ENCODE measurements at regions not wholly inside any gene's neighbourhood (a gene's known extent, or its start where the extent isn't known, plus 50 kb on each side); places are given as distances from the start of the nearest gene placed in this dataset.
"Not testable (repeated sequence)": the region's sequence is repeated elsewhere in the genome, so short reads cannot be mapped to it uniquely, and the experiment has no call there.

GRCh38 chrY:9118704-9119103, 218.6 kb upstream of the TSPY4 start:
- H3K4me3 ChIP-seq (ENCODE audit: low read depth, low read length), result no peak overlapping the region
- no peak overlapping the region for H3K27ac ChIP-seq (ENCODE audit: low read depth, low read length)
- H3K4me1 ChIP-seq (ENCODE audit: control insufficient read depth, insufficient read depth, low read length, unreplicated experiment), result no peaks in the 10 kb centered on the region
- H3K27me3 ChIP-seq (ENCODE audit: insufficient read depth, low read length), result no peaks in the 10 kb centered on the region
- H3K79me2 ChIP-seq (ENCODE audit: control insufficient read depth, insufficient read depth, low read length, unreplicated experiment), result no peaks in the 10 kb centered on the region
- H3K36me3 ChIP-seq (ENCODE audit: insufficient read depth, low read length), result no peaks in the 10 kb centered on the region
- no peak overlapping the region for H2AFZ ChIP-seq (ENCODE audit: low read length, unreplicated experiment)

- no peaks in the 10 kb centered on the region for H3K27me3 ChIP-seq (ENCODE audit: insufficient read depth, low read length)
- H3K36me3 ChIP-seq (ENCODE audit: insufficient read depth, low read length), result no peaks in the 10 kb centered on the region
- H3K27ac ChIP-seq (ENCODE audit: low read depth, low read length), result no peak overlapping the region
- no peak overlapping the region for H2AFZ ChIP-seq (ENCODE audit: low read length, unreplicated experiment)
- H3K4me3 ChIP-seq (ENCODE audit: low read depth, low read length), result no peak overlapping the region
- H3K79me2 ChIP-seq (ENCODE audit: control insufficient read depth, insufficient read depth, low read length, unreplicated experiment), result no peaks in the 10 kb centered on the region
- no peaks in the 10 kb centered on the region for H3K4me1 ChIP-seq (ENCODE audit: control insufficient read depth, insufficient read depth, low read length, unreplicated experiment)
Measured at GRCh38 chrY:9124623-9125022, 212.6 kb upstream of the TSPY4 start.

DNA sequence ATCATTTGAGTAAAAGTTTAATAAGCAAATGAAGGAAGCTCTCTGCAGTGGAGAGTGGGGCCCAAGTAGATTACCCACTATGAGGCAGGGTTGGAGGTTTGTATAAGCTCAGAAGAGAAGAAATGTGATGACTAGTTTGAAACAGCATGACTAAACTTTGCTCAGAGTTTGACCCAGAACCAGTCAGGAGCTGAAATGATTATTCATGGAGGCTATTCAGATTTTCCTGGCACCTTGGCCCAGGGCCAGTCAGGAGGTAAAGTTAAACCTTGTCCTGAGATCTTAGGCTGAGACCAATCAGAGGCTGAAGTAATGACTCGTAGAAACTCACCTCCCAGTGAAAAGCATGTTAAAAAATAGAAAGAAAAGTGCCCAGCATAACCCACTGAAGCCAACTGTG, 210.7 kb upstream of the TSPY4 start:
- Histone ChIP-seq H3K4me3 (ENCODE audit: low read depth, low read length) (no peak overlapping the region), H3K27ac (ENCODE audit: low read depth, low read length) (no peak overlapping the region), H3K27me3 (ENCODE audit: insufficient read depth, low read length) (no peaks in the 10 kb centered on the region), H3K36me3 (ENCODE audit: insufficient read depth, low read length) (no peaks in the 10 kb centered on the region), H3K4me1 (ENCODE audit: control insufficient read depth, insufficient read depth, low read length, unreplicated experiment) (no peaks in the 10 kb centered on the region), H2AFZ (ENCODE audit: low read length, unreplicated experiment) (no peak overlapping the region), H3K79me2 (ENCODE audit: control insufficient read depth, insufficient read depth, low read length, unreplicated experiment) (no peaks in the 10 kb centered on the region)

DNA sequence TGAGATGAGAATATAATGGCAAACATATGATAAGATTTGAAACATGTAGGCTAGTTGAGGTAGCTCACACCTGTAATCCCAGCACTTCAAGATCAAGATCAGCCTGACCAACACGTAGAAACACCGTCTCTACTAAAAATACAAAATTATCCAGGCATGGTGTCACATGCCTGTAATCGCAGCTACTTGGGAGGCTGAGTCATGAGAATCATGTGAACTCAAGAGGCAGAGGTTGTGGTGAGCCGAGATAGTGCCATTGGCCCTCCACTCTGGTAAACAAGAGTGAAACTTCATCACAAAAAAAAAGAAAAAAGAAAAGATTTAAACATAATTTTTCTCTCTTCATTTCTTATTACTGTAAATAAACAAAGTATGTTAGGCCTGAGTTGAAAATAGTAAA, 193.9 kb upstream of the TSPY4 start:
- not testable (repeated sequence) for H3K36me3 ChIP-seq (ENCODE audit: insufficient read depth, low read length); H3K27ac ChIP-seq (ENCODE audit: low read depth, low read length); H3K79me2 ChIP-seq (ENCODE audit: control insufficient read depth, insufficient read depth, low read length, unreplicated experiment); H2AFZ ChIP-seq (ENCODE audit: low read length, unreplicated experiment); H3K27me3 ChIP-seq (ENCODE audit: insufficient read depth, low read length); H3K4me1 ChIP-seq (ENCODE audit: control insufficient read depth, insufficient read depth, low read length, unreplicated experiment); H3K4me3 ChIP-seq (ENCODE audit: low read depth, low read length)

GRCh38 chrY:9154552-9154951, 182.7 kb upstream of the TSPY4 start:
- H3K27me3 ChIP-seq (ENCODE audit: insufficient read depth, low read length); H2AFZ ChIP-seq (ENCODE audit: low read length, unreplicated experiment); H3K4me1 ChIP-seq (ENCODE audit: control insufficient read depth, insufficient read depth, low read length, unreplicated experiment); H3K36me3 ChIP-seq (ENCODE audit: insufficient read depth, low read length); H3K79me2 ChIP-seq (ENCODE audit: control insufficient read depth, insufficient read depth, low read length, unreplicated experiment); H3K4me3 ChIP-seq (ENCODE audit: low read depth, low read length): not testable (repeated sequence)
- peak overlapping the region; percentile 87 for H3K27ac ChIP-seq (ENCODE audit: low read depth, low read length)

- Histone ChIP-seq H3K4me3 (ENCODE audit: low read depth, low read length) (no peak overlapping the region), H3K4me1 (ENCODE audit: control insufficient read depth, insufficient read depth, low read length, unreplicated experiment) (peaks cover 15% of the 10 kb centered on the region), H2AFZ (ENCODE audit: low read length, unreplicated experiment) (no peak overlapping the region), H3K79me2 (ENCODE audit: control insufficient read depth, insufficient read depth, low read length, unreplicated experiment) (no peaks in the 10 kb centered on the region), H3K36me3 (ENCODE audit: insufficient read depth, low read length) (no peaks in the 10 kb centered on the region), H3K27me3 (ENCODE audit: insufficient read depth, low read length) (no peaks in the 10 kb centered on the region), H3K27ac (ENCODE audit: low read depth, low read length) (no peak overlapping the region)
Measured at GRCh38 chrY:9155721-9156120, 181.5 kb upstream of the TSPY4 start.

- H3K79me2 ChIP-seq (ENCODE audit: control insufficient read depth, insufficient read depth, low read length, unreplicated experiment), result no peaks in the 10 kb centered on the region
- H3K4me3 ChIP-seq (ENCODE audit: low read depth, low read length), result no peak overlapping the region
- no peaks in the 10 kb centered on the region for H3K36me3 ChIP-seq (ENCODE audit: insufficient read depth, low read length)
- peaks cover 16% of the 10 kb centered on the region for H3K4me1 ChIP-seq (ENCODE audit: control insufficient read depth, insufficient read depth, low read length, unreplicated experiment)
- peak overlapping the region; percentile 97 for H3K27ac ChIP-seq (ENCODE audit: low read depth, low read length)
- no peaks in the 10 kb centered on the region for H3K27me3 ChIP-seq (ENCODE audit: insufficient read depth, low read length)
- no peak overlapping the region for H2AFZ ChIP-seq (ENCODE audit: low read length, unreplicated experiment)
Measured at GRCh38 chrY:9158616-9159015, 178.6 kb upstream of the TSPY4 start.

GRCh38 chrY:9160331-9160730, 176.9 kb upstream of the TSPY4 start:
- not testable (repeated sequence) for H3K79me2 ChIP-seq (ENCODE audit: control insufficient read depth, insufficient read depth, low read length, unreplicated experiment); H3K27me3 ChIP-seq (ENCODE audit: insufficient read depth, low read length); H2AFZ ChIP-seq (ENCODE audit: low read length, unreplicated experiment); H3K36me3 ChIP-seq (ENCODE audit: insufficient read depth, low read length); H3K4me3 ChIP-seq (ENCODE audit: low read depth, low read length)
- Histone ChIP-seq H3K4me1 (ENCODE audit: control insufficient read depth, insufficient read depth, low read length, unreplicated experiment) (peaks cover 11% of the 10 kb centered on the region), H3K27ac (ENCODE audit: low read depth, low read length) (peak overlapping the region; percentile 97)

- H3K27me3 ChIP-seq (ENCODE audit: insufficient read depth, low read length); H3K79me2 ChIP-seq (ENCODE audit: control insufficient read depth, insufficient read depth, low read length, unreplicated experiment); H3K36me3 ChIP-seq (ENCODE audit: insufficient read depth, low read length); H2AFZ ChIP-seq (ENCODE audit: low read length, unreplicated experiment); H3K4me3 ChIP-seq (ENCODE audit: low read depth, low read length): not testable (repeated sequence)
- H3K4me1 ChIP-seq (ENCODE audit: control insufficient read depth, insufficient read depth, low read length, unreplicated experiment), result peaks cover 11% of the 10 kb centered on the region
- peak overlapping the region; percentile 97 for H3K27ac ChIP-seq (ENCODE audit: low read depth, low read length)
Measured at GRCh38 chrY:9160976-9161375, 176.3 kb upstream of the TSPY4 start.

GRCh38 chrY:9161990-9162389, 175.3 kb upstream of the TSPY4 start:
- Histone ChIP-seq H3K4me1 (ENCODE audit: control insufficient read depth, insufficient read depth, low read length, unreplicated experiment) (peaks cover 11% of the 10 kb centered on the region), H3K27ac (ENCODE audit: low read depth, low read length) (peak overlapping the region; percentile 97)
- not testable (repeated sequence) for H3K36me3 ChIP-seq (ENCODE audit: insufficient read depth, low read length); H2AFZ ChIP-seq (ENCODE audit: low read length, unreplicated experiment); H3K79me2 ChIP-seq (ENCODE audit: control insufficient read depth, insufficient read depth, low read length, unreplicated experiment); H3K27me3 ChIP-seq (ENCODE audit: insufficient read depth, low read length); H3K4me3 ChIP-seq (ENCODE audit: low read depth, low read length)

DNA sequence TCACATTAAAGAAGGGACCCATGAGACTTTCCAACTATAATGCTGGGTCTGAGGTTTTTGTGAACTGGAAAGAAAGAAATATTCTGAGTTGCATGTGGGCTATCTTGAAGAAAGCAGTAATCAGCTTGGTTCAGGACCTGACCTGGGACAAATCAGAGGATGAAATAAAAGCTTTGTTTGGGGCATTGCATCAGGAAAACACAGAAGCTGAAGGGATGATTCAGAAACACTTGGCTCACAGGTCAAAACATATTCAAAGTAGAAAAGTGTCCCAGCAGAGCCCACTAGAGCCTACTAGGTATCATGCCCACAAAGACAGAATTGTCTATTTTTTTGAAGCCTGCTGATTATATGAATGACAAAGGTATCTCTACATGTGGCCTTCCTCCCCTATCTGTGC, 174.8 kb upstream of the TSPY4 start:
- H3K4me1 ChIP-seq (ENCODE audit: control insufficient read depth, insufficient read depth, low read length, unreplicated experiment), result peaks cover 11% of the 10 kb centered on the region

DNA sequence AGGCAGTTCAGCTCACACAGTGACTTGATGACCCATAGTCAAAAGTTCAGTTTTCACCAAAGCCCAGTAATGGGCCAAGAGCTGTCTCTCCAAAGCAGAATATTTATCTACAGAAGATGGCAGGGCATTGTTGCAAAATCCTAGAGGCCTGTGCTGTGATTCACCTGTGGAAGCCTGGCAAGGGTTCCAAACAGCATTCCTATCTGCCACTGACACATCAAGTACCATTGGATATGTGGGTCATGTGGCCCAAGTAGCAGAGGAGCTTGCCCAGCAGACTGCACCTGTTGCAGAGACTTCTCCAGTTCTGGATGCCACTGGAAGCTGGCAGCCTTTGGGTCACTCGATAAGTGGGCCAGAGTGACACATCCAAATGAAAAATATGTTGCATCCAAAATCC, 159.6 kb upstream of the TSPY4 start:
- H3K36me3 ChIP-seq (ENCODE audit: insufficient read depth, low read length); H3K79me2 ChIP-seq (ENCODE audit: control insufficient read depth, insufficient read depth, low read length, unreplicated experiment); H3K27me3 ChIP-seq (ENCODE audit: insufficient read depth, low read length); H3K4me1 ChIP-seq (ENCODE audit: control insufficient read depth, insufficient read depth, low read length, unreplicated experiment); H3K4me3 ChIP-seq (ENCODE audit: low read depth, low read length); H2AFZ ChIP-seq (ENCODE audit: low read length, unreplicated experiment); H3K27ac ChIP-seq (ENCODE audit: low read depth, low read length): not testable (repeated sequence)

More for the DNA sequence above, 174.8 kb upstream of the TSPY4 start:
- not testable (repeated sequence) for H3K4me3 ChIP-seq (ENCODE audit: low read depth, low read length); H3K27me3 ChIP-seq (ENCODE audit: insufficient read depth, low read length); H3K36me3 ChIP-seq (ENCODE audit: insufficient read depth, low read length); H2AFZ ChIP-seq (ENCODE audit: low read length, unreplicated experiment); H3K79me2 ChIP-seq (ENCODE audit: control insufficient read depth, insufficient read depth, low read length, unreplicated experiment)
- peak overlapping the region; percentile 97 for H3K27ac ChIP-seq (ENCODE audit: low read depth, low read length)
